ENCODE measurements at regions not wholly inside any gene's neighbourhood (a gene's known extent, or its start where the extent isn't known, plus 50 kb on each side); places are given as distances from the start of the nearest gene placed in this dataset.

DNA sequence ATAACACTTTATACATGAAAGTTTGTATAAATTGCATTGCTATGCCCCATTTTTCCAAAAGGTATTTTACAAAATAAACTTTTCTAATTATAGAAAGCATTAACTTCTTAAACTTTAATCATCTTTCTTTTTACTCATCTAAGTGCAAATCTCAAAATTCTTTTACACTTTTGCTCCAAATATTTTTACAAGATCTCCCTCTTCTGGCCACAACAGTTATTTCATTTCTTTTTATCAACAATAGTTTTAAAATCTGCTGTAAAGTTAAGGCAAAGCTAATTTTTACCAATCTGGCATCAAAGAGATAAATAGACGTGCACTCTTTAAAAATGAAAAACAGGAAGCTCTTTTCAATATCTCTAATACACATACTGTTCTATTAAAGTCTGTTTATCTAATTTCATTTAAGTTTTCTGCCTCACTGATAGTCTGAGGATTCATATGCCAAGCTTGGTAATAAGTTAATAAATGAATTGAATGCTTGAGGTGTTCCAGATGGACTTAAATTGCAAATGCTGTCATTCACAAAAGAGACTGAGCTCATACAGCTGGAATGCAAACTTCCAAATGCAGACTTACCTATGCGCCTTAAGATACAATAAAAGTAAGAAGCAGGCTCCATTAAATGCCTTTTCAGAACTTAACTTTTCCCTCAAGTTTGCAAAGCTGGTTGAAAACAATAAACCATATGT lies 583.0 kb upstream of the ATXN8OS start:
- Histone ChIP-seq H3K27ac (ENCODE audit: low read depth, low read length, severe bottlenecking) (no peak overlapping the region), H3K4me1 (ENCODE audit: control insufficient read depth, insufficient read depth, low read length, poor library complexity, severe bottlenecking) (no peaks in the 10 kb centered on the region), H3K9me3 (ENCODE audit: control insufficient read depth, low read length) (no peaks in the 10 kb centered on the region), H3K36me3 (ENCODE audit: control insufficient read depth, insufficient read depth, low read length) (no peaks in the 10 kb centered on the region), H3K4me3 (ENCODE audit: extremely low read depth, insufficient read depth, low read length, poor library complexity, severe bottlenecking) (no peak overlapping the region)
- WGBS, 2 experiments (ENCODE audit: insufficient coverage in 2 of 2): 100% methylated on average over 1 of the region's 2 CpGs; no CpG with 5 or more reads in 1 of the 2 experiments

GRCh38 chr13:69496981-69497380 lies 610.6 kb upstream of the ATXN8OS start:
- H3K4me1 ChIP-seq (ENCODE audit: control insufficient read depth, insufficient read depth, low read length, poor library complexity, severe bottlenecking): no peaks in the 10 kb centered on the region
- H3K36me3 ChIP-seq (ENCODE audit: control insufficient read depth, insufficient read depth, low read length): no peaks in the 10 kb centered on the region
- no peak overlapping the region for H3K4me3 ChIP-seq (ENCODE audit: extremely low read depth, insufficient read depth, low read length, poor library complexity, severe bottlenecking)
- no peak overlapping the region for H3K27ac ChIP-seq (ENCODE audit: low read depth, low read length, severe bottlenecking)
- 83 to 100% methylated on average over 1 of the region's 2 CpGs for WGBS, 2 experiments (ENCODE audit: insufficient coverage in 2 of 2)
- no peaks in the 10 kb centered on the region for H3K9me3 ChIP-seq (ENCODE audit: control insufficient read depth, low read length)

DNA sequence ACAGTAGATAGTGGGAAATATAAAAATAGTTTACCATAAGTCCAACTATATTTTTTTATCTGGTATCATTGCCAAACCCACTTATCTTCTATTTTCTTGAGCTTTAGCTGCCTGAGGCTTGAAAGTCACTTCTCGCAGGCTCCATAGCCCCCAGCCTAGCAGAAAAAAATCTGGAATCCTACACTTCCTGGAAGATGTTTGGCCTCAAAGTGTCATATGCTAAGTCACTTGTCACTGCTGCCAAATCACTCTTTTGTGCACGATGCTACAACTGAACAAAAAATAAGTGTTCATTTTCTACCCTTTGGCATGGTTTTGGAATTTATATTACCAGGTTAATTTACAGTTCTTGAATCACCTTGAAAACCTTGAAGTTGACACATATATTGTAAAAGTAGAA lies 612.5 kb upstream of the ATXN8OS start:
- H3K27ac ChIP-seq (ENCODE audit: low read depth, low read length, severe bottlenecking): no peak overlapping the region
- H3K36me3 ChIP-seq (ENCODE audit: control insufficient read depth, insufficient read depth, low read length): no peaks in the 10 kb centered on the region
- no peaks in the 10 kb centered on the region for H3K9me3 ChIP-seq (ENCODE audit: control insufficient read depth, low read length)
- H3K4me1 ChIP-seq (ENCODE audit: control insufficient read depth, insufficient read depth, low read length, poor library complexity, severe bottlenecking): no peaks in the 10 kb centered on the region
- WGBS, 2 experiments (ENCODE audit: insufficient coverage in 2 of 2): 100% methylated on average over 1 of the region's 2 CpGs
- no peak overlapping the region for H3K4me3 ChIP-seq (ENCODE audit: extremely low read depth, insufficient read depth, low read length, poor library complexity, severe bottlenecking)

DNA sequence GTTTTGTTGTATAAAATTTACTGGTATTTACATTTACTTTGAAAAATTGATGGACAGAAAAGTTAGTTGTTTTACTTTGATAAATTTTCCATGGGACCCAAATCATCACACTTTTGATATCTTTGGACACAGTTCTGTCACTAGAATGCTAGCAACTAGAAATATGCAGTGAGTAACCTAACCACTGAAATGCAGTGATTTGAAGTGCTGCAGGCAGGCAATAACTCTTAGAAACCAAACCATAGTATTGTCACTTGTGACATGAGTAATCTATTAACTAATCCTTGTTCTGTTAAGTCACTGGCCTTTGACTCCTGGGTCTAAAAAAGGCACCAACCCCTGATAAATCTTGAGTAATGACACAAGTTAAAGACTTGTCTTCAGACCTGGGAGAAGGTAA lies 620.0 kb upstream of the ATXN8OS start:
- no peak overlapping the region for H3K27ac ChIP-seq (ENCODE audit: low read depth, low read length, severe bottlenecking)
- no peak overlapping the region for H3K4me3 ChIP-seq (ENCODE audit: extremely low read depth, insufficient read depth, low read length, poor library complexity, severe bottlenecking)
- no peaks in the 10 kb centered on the region for H3K4me1 ChIP-seq (ENCODE audit: control insufficient read depth, insufficient read depth, low read length, poor library complexity, severe bottlenecking)
- no peaks in the 10 kb centered on the region for H3K36me3 ChIP-seq (ENCODE audit: control insufficient read depth, insufficient read depth, low read length)
- no peaks in the 10 kb centered on the region for H3K9me3 ChIP-seq (ENCODE audit: control insufficient read depth, low read length)

GRCh38 chr13:69485991-69486592 lies 621.5 kb upstream of the ATXN8OS start:
- H3K9me3 ChIP-seq (ENCODE audit: control insufficient read depth, low read length): no peaks in the 10 kb centered on the region
- H3K36me3 ChIP-seq (ENCODE audit: control insufficient read depth, insufficient read depth, low read length): no peaks in the 10 kb centered on the region
- no peaks in the 10 kb centered on the region for H3K4me1 ChIP-seq (ENCODE audit: control insufficient read depth, insufficient read depth, low read length, poor library complexity, severe bottlenecking)
- WGBS, 2 experiments (ENCODE audit: insufficient coverage in 2 of 2): 69 to 86% methylated on average over 1 to 2 of the region's 4 CpGs
- no peak overlapping the region for H3K27ac ChIP-seq (ENCODE audit: low read depth, low read length, severe bottlenecking)
- H3K4me3 ChIP-seq (ENCODE audit: extremely low read depth, insufficient read depth, low read length, poor library complexity, severe bottlenecking): no peak overlapping the region

DNA sequence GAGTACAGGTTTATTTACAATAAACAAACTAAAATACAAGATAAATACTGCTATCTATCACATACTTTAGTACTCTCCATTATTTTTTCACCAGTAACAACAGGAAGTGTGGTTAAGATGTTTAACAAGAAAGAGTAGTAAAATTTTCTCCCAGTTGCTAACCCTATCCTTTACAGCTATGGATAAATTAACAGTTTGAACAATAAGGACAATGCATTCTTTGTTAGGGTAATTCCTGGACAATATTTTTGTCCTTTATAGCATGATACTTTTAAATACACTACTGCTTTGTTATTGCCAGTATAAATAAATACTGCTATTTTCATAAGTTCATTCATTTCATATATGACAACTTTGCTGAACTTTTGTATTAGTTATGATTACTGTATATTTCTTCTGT lies 630.2 kb upstream of the ATXN8OS start:
- Histone ChIP-seq H3K9me3 (ENCODE audit: control insufficient read depth, low read length) (no peaks in the 10 kb centered on the region), H3K4me3 (ENCODE audit: extremely low read depth, insufficient read depth, low read length, poor library complexity, severe bottlenecking) (no peak overlapping the region), H3K36me3 (ENCODE audit: control insufficient read depth, insufficient read depth, low read length) (no peaks in the 10 kb centered on the region), H3K27ac (ENCODE audit: low read depth, low read length, severe bottlenecking) (no peak overlapping the region), H3K4me1 (ENCODE audit: control insufficient read depth, insufficient read depth, low read length, poor library complexity, severe bottlenecking) (no peaks in the 10 kb centered on the region)

- Histone ChIP-seq H3K9me3 (ENCODE audit: control insufficient read depth, low read length) (no peaks in the 10 kb centered on the region), H3K36me3 (ENCODE audit: control insufficient read depth, insufficient read depth, low read length) (no peaks in the 10 kb centered on the region), H3K4me3 (ENCODE audit: extremely low read depth, insufficient read depth, low read length, poor library complexity, severe bottlenecking) (no peak overlapping the region), H3K4me1 (ENCODE audit: control insufficient read depth, insufficient read depth, low read length, poor library complexity, severe bottlenecking) (no peaks in the 10 kb centered on the region), H3K27ac (ENCODE audit: low read depth, low read length, severe bottlenecking) (no peak overlapping the region)
- WGBS, 2 experiments (ENCODE audit: insufficient coverage in 2 of 2): 80% methylated on average over 1 of the region's 2 CpGs; no CpG with 5 or more reads in 1 of the 2 experiments
Measured at GRCh38 chr13:69474011-69474685, 633.5 kb upstream of the ATXN8OS start.

DNA sequence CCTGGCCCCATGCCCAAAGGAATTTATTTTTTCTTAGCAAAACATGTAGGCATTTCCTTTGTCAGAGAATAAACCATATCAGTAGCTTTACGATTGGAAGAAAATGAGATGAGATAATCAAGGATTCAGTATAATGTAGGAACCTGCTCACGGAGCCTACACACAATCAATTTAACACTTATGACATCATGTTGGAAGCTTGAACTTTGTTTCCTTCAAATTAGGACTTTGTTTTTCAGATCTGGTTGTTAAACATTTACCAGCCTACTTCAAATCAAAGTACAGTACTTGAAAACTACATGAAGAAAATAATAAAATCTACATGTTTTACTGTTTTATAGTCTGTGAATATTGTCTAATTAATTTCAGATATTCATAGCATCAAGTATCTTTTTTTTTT lies 639.0 kb upstream of the ATXN8OS start:
- Histone ChIP-seq H3K27ac (ENCODE audit: low read depth, low read length, severe bottlenecking) (no peak overlapping the region), H3K36me3 (ENCODE audit: control insufficient read depth, insufficient read depth, low read length) (no peaks in the 10 kb centered on the region), H3K4me1 (ENCODE audit: control insufficient read depth, insufficient read depth, low read length, poor library complexity, severe bottlenecking) (no peaks in the 10 kb centered on the region), H3K9me3 (ENCODE audit: control insufficient read depth, low read length) (no peaks in the 10 kb centered on the region), H3K4me3 (ENCODE audit: extremely low read depth, insufficient read depth, low read length, poor library complexity, severe bottlenecking) (no peak overlapping the region)
- no CpG with 5 or more reads among the region's 2 CpGs for WGBS, 2 experiments (ENCODE audit: insufficient coverage in 2 of 2)

DNA sequence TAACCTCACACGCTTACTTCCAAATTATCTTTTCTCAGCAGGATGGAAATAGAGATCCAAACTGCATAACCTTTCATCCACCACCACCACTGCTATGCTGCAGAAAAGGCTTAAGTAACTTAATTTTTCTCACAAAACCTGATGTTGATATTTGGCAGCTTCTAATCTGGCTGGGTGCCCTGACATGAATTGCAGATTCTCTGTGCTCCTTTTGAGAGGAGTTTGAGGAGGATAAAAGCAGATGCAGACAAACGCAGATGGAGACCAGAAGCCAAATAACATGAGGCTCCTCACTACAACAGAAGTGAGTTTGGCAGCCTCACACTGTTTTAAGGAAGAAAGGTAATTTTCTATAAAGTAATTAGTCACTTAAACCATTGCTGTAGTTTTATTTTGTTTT lies 646.2 kb upstream of the ATXN8OS start:
- Histone ChIP-seq H3K27ac (ENCODE audit: low read depth, low read length, severe bottlenecking) (no peak overlapping the region), H3K9me3 (ENCODE audit: control insufficient read depth, low read length) (no peaks in the 10 kb centered on the region), H3K4me3 (ENCODE audit: extremely low read depth, insufficient read depth, low read length, poor library complexity, severe bottlenecking) (no peak overlapping the region), H3K36me3 (ENCODE audit: control insufficient read depth, insufficient read depth, low read length) (no peaks in the 10 kb centered on the region), H3K4me1 (ENCODE audit: control insufficient read depth, insufficient read depth, low read length, poor library complexity, severe bottlenecking) (no peaks in the 10 kb centered on the region)
- WGBS, 2 experiments (ENCODE audit: insufficient coverage in 2 of 2): no CpG with 5 or more reads among the region's 2 CpGs

- no peak overlapping the region for H3K27ac ChIP-seq (ENCODE audit: low read depth, low read length, severe bottlenecking)
- no peaks in the 10 kb centered on the region for H3K9me3 ChIP-seq (ENCODE audit: control insufficient read depth, low read length)
- H3K4me1 ChIP-seq (ENCODE audit: control insufficient read depth, insufficient read depth, low read length, poor library complexity, severe bottlenecking): no peaks in the 10 kb centered on the region
- H3K4me3 ChIP-seq (ENCODE audit: extremely low read depth, insufficient read depth, low read length, poor library complexity, severe bottlenecking): no peak overlapping the region
- no peaks in the 10 kb centered on the region for H3K36me3 ChIP-seq (ENCODE audit: control insufficient read depth, insufficient read depth, low read length)
- WGBS, 2 experiments (ENCODE audit: insufficient coverage in 2 of 2): no CpG with 5 or more reads among the region's 4 CpGs
Measured at GRCh38 chr13:69459346-69459745, 648.3 kb upstream of the ATXN8OS start.

DNA sequence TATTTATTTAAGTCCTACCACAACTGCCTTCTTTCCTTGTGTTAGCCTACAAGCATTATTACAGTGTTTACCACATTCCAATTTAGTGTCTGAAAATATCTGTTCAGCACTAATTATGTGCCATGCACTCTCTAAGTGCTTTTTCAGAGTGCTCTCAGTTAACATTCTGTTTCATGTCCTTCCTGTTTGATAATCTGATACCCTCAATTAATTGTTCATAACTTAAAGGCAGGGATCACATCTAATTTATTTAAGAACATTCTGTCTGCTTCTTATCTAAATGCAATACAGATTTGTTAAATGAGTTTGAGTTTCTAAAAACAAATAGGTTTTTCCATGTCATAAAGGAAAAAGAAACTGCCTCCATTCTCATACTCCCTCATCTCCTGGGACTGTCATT lies 649.6 kb upstream of the ATXN8OS start:
- no peak overlapping the region for H3K4me3 ChIP-seq (ENCODE audit: extremely low read depth, insufficient read depth, low read length, poor library complexity, severe bottlenecking)
- H3K9me3 ChIP-seq (ENCODE audit: control insufficient read depth, low read length): no peaks in the 10 kb centered on the region
- no peaks in the 10 kb centered on the region for H3K4me1 ChIP-seq (ENCODE audit: control insufficient read depth, insufficient read depth, low read length, poor library complexity, severe bottlenecking)
- H3K27ac ChIP-seq (ENCODE audit: low read depth, low read length, severe bottlenecking): no peak overlapping the region
- H3K36me3 ChIP-seq (ENCODE audit: control insufficient read depth, insufficient read depth, low read length): no peaks in the 10 kb centered on the region

Data from mesodermal cell (in vitro differentiated cells).